GM21529 (cell line): ENCODE measurements at regions not wholly inside any gene's neighbourhood (a gene's known extent, or its start where the extent isn't known, plus 50 kb on each side); places are given as distances from the start of the nearest gene placed in this dataset.
"Not testable (repeated sequence)": the region's sequence is repeated elsewhere in the genome, so short reads cannot be mapped to it uniquely, and the experiment has no call there.

ENCODE experiments used
- ATAC-seq: cut with Tn5 transposase; IDR thresholded peaks from one replicate; pipeline ENCODE4 v1.9.1; 2021; ENCODE audit not compliant: unreplicated experiment

- ATAC-seq = no peak
Observed at GRCh38 chr14:98900236-98900635, 371.8 kb downstream of the BCL11B start.

- no peak for ATAC-seq
Observed at GRCh38 chr14:98900798-98901197, 371.2 kb downstream of the BCL11B start.

GRCh38 chr14:98901511-98902205, 370.3 kb downstream of the BCL11B start:
- ATAC-seq = no peak

GRCh38 chr14:98903371-98903770, 368.6 kb downstream of the BCL11B start:
- no peak for ATAC-seq

GRCh38 chr14:98904677-98905076, 367.3 kb downstream of the BCL11B start:
- ATAC-seq = no peak

GRCh38 chr14:98906123-98906995, 365.6 kb downstream of the BCL11B start:
- no peak for ATAC-seq

GRCh38 chr14:98907271-98907670, 364.7 kb downstream of the BCL11B start:
- no peak for ATAC-seq

GRCh38 chr14:98908050-98908449, 363.9 kb downstream of the BCL11B start:
- ATAC-seq = no peak

GRCh38 chr14:98909251-98909944, 362.6 kb downstream of the BCL11B start:
- ATAC-seq = no peak

- no peak for ATAC-seq
Observed at GRCh38 chr14:98910061-98910460, 361.9 kb downstream of the BCL11B start.

- no peak for ATAC-seq
Observed at GRCh38 chr14:98912655-98913054, 359.3 kb downstream of the BCL11B start.

GRCh38 chr14:98913967-98914650, 357.9 kb downstream of the BCL11B start:
- ATAC-seq = no peak

GRCh38 chr14:98914942-98915341, 357.1 kb downstream of the BCL11B start:
- no peak for ATAC-seq

- ATAC-seq = no peak
Observed at GRCh38 chr14:98915625-98916024, 356.4 kb downstream of the BCL11B start.

GRCh38 chr14:98916036-98916435, 356.0 kb downstream of the BCL11B start:
- no peak for ATAC-seq

GRCh38 chr14:98916476-98916875, 355.5 kb downstream of the BCL11B start:
- no peak for ATAC-seq

GRCh38 chr14:98919434-98919833, 352.6 kb downstream of the BCL11B start:
- ATAC-seq = no peak

GRCh38 chr14:98921306-98921705, 350.7 kb downstream of the BCL11B start:
- ATAC-seq = not testable (repeated sequence)

GRCh38 chr14:98923596-98923995, 348.4 kb downstream of the BCL11B start:
- no peak for ATAC-seq

GRCh38 chr14:98924046-98924445, 348.0 kb downstream of the BCL11B start:
- no peak for ATAC-seq
